IPS-NIHi11 (cell line): ENCODE measurements at regions not wholly inside any gene's neighbourhood (a gene's known extent, or its start where the extent isn't known, plus 50 kb on each side); places are given as distances from the start of the nearest gene placed in this dataset.
A peak's percentile ranks its signal among the peaks of the same experiment; 100 is the strongest.

Experiments
- DNase-seq: peaks from one replicate; pipeline ENCODE4 v3.0.0; 2012; ENCODE audit warnings: mixed read lengths, low spot score

GRCh38 chr18:47547539-47548202 lies 296.2 kb upstream of the SKOR2 start:
- no peak for DNase-seq

DNA sequence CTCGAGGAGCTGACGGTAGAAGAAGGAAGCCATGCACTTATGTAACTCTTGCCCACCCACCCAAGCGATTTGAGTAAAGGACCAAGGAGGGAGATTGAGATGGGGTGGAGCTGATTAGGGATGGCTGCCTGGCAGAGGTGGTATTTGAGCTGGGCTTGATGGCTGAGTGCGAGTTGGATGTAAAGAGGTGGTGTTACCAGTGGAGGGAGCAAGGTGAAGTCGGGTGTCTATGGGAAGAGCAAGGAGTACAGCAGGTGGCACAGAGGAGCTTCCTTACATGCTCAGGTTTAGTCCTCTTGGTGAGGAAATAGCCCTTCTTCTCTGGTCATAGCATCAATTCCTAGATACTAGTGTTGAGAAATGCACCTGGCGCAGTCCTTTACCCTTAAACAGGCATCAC lies 294.2 kb upstream of the SKOR2 start:
- DNase-seq, result peak; percentile 54

GRCh38 chr18:47543080-47543479 lies 291.6 kb upstream of the SKOR2 start:
- DNase-seq, result no peak

GRCh38 chr18:47542551-47542950 lies 291.1 kb upstream of the SKOR2 start:
- no peak for DNase-seq

- peak; percentile 65 for DNase-seq
These were observed 280.3 kb upstream of the SKOR2 start for GRCh38 chr18:47531717-47532116.

DNA sequence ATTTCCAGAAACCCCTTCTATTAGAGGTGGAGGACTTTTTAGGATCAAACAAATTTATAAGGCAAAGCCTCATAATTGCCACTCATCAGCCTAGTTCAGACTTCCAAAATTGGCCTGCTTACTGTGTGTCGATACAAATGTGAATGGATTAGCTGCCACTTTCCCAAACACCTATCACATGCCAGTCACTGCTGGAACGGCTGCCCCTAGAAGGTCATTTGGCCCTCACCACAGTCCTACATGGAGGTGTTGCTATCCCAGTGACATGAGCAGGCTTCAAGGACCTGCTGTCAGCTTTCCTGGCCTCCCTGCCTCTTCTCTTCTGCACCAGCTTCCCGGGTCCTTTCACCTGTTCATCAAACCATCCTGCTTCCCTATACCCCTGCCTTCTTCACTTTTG lies 279.2 kb upstream of the SKOR2 start:
- DNase-seq, result no peak

GRCh38 chr18:47528343-47528742 lies 276.9 kb upstream of the SKOR2 start:
- no peak for DNase-seq

DNA sequence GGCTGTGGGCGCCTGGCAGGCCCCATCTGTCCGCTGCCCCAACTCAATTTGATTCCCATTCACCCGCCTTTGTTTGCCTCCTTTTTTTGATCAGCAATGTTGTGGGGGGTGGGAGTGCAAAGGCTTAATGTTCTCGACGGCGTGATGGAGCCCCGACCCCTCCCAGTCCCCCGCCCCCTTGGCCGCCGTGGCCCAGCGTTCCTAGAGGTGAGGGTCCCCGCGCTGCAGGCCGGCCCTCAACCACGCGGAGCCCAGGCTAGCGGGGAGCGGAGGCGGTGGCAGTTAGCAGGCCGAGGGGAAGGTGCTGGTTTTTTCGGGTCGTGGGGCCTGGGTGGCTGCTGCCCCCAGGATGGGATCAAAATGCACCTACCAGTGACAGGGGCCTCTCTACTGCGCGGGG lies 274.7 kb upstream of the SKOR2 start:
- no peak for DNase-seq

- DNase-seq, result no peak
These were observed 270.9 kb upstream of the SKOR2 start for GRCh38 chr18:47522359-47522758.

DNA sequence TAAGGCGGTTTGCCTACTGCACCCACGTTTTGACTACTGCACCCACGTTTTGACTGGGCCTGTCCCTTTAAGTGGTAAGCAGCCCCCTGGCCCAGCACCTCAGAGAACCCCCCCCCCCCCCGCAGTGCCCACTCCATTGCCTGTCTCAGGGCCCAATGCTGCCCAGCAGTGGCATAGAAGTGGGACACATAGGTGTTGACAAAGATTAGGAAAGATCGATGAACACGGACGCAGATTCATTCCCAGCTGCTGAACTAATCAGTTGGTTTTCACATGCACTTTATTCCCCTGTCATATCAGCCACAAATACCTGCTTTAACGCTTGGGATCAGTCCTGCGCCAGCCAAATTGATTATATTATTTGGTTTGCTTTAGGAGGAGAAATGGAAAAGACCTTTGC lies 268.8 kb upstream of the SKOR2 start:
- no peak for DNase-seq

- DNase-seq, result no peak
These were observed 268.2 kb upstream of the SKOR2 start for GRCh38 chr18:47519706-47520105.

GRCh38 chr18:47519277-47519676 lies 267.8 kb upstream of the SKOR2 start:
- no peak for DNase-seq

DNA sequence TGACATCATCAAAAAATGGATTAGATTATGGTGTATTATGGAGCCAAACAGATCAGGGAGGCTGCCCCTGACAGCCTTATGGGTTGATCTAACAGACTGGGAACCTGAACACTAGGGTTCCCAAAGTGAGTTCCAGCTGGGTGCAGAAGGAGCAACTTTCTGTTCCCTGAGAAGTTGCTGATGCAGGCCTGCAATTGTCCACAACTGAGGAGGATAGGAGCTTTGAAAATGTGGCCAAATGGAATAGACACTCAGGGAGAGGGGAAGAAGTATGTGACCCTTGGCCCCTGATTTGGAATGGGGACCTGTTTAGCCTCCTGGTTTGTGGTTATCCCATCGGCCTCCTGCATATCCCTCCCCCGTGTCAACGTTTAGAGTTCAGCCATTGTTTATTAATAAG lies 262.2 kb upstream of the SKOR2 start:
- no peak for DNase-seq

GRCh38 chr18:47512726-47513435 lies 261.4 kb upstream of the SKOR2 start:
- no peak for DNase-seq

DNA sequence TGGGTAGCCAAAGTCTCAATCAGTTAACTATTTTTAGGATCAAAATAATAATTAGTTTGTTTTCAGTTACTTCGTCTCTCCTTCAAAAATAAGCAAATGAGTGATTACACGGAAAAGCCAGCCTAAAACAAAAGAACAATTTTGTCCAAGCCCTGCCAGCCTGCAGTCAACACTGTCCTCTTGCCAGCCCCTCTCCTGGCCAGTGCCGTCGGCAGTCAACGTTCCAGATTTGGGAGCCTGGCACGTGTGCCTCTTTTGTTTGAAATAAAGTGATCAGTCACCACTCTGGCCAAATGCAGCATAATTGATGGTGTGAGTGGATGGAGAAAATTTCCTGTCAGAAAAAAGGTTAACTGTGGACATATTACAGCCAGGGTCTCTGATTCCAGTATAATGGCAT lies 260.6 kb upstream of the SKOR2 start:
- DNase-seq, result no peak

DNA sequence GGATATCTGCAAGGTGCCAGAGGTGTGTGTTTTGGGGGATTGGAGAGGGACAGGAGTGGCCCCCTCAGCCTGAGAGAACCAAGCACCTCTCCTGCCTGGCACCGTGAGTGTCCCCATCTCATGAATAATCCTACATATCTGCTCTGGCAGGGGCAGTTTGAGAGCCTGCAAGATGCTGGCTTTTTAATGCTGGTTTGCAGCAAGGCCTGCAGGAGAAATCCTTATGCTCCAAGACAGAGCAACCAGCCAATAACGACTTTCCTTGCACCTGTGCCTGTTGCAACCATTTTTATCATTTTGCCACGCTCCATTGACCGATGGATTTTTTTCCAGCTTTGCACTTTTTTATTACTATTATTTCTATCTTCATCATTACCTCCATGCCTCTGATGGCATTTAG lies 259.4 kb upstream of the SKOR2 start:
- DNase-seq, result no peak

DNA sequence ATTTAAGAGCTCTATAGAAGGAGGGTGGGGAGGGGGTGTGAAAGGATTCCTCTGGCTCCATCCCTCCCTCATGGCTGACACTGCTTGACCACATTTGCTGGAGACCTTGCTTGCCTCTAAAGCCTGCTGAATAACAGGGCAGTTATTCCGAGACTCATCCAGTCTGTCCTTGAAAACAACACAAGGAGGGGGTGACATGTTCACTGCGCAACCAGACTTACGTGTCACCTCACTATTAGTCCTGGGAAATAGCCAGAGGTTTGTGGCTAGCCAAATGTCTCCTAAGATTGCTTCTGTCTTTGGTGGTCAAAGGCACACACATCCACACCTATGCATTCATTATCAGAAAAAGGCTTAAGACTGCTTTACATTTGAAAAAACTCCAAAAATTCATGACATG lies 256.2 kb upstream of the SKOR2 start:
- DNase-seq, result no peak

DNA sequence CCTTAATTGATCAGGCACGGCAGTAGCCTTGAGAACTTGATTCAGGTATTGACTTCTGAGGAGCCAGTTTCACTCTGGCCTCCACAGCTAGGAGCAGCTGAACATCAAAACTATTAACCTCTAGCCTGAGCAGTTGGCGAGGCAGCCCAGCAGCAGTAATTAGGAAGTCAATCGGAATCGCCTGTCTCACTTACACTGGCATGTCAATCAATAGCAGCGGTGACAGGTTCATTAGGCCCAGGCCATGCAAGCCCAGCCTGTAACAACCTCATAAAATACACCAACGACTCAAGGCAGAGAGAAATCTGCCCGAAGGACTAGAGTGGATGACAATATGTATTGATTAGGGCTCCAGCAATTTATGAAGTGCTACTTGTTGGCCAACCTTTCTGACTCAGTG lies 255.4 kb upstream of the SKOR2 start:
- DNase-seq, result no peak

- DNase-seq, result no peak
These were observed 250.5 kb upstream of the SKOR2 start for GRCh38 chr18:47501946-47502345.

DNA sequence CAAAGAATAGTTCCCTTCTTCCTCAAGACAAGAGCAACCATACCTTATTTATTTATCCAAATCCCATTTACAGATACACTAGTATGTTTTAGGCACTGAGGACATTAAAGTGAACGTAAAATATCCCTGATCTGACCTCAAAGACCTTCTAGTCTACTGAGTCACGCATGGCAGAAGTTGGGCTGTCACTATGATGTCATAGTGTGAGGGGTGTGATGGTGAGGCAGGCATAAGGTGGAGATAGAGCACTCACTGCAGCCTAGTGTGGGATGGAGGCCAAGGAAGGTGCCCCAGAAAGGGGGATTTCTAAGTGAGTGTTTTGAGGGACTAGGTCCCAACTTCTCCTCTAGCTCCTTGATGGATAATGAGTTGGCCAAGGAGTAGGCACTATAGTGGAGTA lies 249.5 kb upstream of the SKOR2 start:
- DNase-seq, result no peak

DNA sequence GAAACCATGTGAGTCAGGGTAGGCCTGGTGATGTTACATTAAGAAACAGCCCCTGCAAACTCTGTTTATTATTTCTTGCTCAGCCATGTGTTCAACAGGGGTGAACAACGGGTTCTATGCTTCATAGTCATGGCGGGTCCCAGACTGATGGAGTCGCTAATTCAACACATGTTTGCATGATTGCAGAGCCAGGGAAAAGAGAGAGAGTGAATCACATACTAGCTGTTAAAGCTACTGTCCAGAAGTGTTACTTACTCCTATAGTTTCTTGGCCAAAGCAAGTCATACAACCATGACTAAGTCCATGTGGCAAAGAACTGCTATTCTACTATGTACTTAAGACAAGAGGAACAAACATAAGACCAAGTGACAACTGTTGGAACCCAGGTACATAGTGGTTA lies 241.2 kb upstream of the SKOR2 start:
- no peak for DNase-seq

GRCh38 chr18:47490882-47491281 lies 239.4 kb upstream of the SKOR2 start:
- no peak for DNase-seq

DNA sequence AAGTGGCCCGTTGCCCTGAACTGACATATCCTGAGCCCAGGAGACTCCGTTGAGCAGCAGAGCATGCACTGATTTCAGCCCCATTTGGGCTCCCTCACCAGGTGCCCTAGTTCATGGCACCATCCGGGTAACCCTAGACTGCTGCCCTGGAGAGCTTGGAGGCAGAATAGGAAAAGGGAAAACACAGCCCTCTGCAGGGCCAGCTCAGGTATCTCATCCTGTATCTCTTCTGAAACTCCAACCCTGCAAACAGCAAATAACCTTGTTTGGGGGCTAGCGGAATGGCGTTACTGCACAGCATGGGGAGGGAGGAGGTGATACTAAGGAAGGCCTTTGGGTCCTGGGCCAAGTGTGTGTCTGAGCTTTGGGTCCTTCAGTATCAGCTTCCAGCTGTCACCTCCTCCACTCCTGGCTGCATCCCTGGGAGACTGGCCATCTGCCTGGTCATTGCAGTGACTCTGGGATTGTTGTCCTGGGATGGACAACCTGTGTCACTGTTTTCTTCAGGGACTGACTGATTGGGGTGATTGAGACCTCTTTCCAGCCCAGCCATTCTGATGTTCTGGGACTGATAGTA lies 233.8 kb upstream of the SKOR2 start:
- DNase-seq, result peak; percentile 37

DNA sequence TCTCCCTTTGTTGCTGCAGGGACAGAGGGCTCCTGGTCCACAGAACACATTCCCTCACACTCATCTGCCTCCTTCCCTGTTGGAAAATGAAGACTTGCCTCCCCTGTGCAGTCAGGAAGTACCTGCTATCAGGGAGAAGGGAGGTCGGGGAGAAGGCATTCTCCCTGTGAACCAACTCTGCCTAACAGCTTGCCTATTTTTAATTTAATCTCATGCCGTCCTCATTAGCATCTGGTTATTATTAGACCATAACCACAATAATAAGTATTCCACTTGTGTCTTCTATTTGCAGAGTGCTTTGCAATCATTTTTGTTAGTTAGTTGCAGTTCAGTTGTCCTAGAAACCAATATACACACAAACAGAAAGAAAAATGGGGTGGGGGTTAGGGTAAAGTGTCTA lies 232.6 kb upstream of the SKOR2 start:
- no peak for DNase-seq
